Epithelial cell of esophagus (primary cell): ENCODE measurements at regions not wholly inside any gene's neighbourhood (a gene's known extent, or its start where the extent isn't known, plus 50 kb on each side); places are given as distances from the start of the nearest gene placed in this dataset.

Experiments used
- DNase-seq: peaks from one replicate; pipeline ENCODE4 v3.0.0; 2010; ENCODE audit warnings: low read depth
- H3K4me3 ChIP-seq: 2 replicates; pipeline ENCODE4 v1.5.1; 2011; ENCODE audit warnings: mild to moderate bottlenecking, low read length, control low read depth
- CTCF ChIP-seq: IDR thresholded peaks from 2 replicates; pipeline ENCODE4 v1.5.1; 2011; ENCODE audit warnings: low read depth, mild to moderate bottlenecking, low read length, control low read depth, inconsistent platforms; ENCODE audit not compliant: insufficient read depth; ENCODE audit errors: missing control alignments

DNA sequence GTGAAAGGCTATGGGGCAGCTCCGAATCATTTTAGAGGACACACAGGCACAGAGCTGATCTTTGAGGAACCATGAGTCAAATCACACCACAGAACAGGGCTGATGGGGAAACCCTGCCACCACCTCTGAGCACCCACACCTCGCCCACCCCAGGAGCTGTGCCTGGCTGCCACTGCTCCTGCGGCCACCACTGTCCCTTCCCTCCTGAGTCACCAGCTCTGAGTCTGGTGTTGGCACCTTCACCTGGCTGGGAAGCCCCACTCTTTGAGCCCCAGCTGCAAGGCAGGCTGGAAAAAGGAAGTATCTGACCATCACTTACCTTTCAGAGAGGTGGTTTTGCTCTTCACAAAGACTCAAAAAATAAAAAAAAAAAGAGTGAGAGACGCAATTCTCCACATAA lies 63.6 kb upstream of the MEF2A start:
- no peak for TF ChIP-seq CTCF
- DNase-seq = no peak
- no peak overlapping the region for H3K4me3 ChIP-seq

DNA sequence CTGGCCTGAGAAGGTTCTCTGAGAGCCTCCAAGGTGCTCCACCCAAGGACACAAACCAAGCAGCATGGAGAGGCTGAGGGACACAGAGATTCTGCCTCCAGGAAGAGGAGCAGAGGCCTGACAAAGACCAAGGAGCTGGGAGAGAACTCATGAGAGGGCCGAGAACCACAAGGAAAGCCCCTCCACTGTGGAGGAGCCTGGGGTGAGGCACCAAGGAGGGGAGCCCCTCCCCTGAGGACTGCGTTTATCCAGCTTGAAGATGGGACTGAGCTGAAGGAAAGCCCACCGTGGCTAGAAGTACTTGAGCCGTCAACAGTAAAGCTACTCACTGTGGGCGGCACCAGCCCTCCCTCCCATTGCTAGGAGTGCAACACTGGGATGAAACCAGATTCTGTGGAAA lies 63.1 kb upstream of the MEF2A start:
- H3K4me3 ChIP-seq = no peak overlapping the region
- DNase-seq = no peak
- no peak for TF ChIP-seq CTCF

GRCh38 chr15:99503411-99503810 lies 62.4 kb upstream of the MEF2A start:
- TF ChIP-seq CTCF = no peak
- H3K4me3 ChIP-seq = no peak overlapping the region
- DNase-seq = no peak

DNA sequence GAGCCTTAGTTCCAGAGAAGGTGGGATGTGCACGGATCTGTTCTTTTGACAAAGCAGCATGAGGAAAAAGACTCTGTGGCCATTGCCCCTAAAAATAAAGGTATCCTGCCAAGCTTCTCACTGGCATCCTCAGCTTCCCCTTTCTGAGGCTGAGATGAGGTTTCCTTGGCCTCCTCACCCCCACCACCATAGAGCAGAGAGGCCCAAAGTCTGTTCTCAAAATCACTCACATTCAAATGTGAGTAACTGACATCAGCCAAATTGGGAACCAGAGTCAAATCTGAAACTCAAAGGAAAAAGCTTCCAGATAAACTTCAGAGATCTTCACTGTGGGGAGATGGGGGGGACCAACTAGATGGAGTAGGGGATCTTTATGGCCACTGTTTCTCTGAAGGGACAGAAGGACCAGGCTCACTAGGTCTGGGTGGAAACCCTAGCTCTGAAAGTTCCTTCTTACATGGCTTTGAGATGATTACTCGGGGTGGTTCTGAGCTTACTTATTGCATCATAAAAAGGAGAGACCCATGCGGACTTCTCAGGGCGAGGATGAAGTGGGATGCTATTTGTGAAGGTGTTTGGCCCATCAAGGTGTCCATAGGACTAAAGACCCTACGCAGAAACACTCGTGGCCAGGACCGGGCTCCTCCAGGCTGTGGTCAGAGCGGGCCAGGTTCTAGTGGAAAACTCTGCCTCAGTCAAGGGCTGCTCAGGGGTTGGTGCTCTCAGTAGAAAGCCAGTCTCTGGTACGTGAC lies 61.5 kb upstream of the MEF2A start:
- H3K4me3 ChIP-seq = no peak overlapping the region
- no peak for DNase-seq
- no peak for TF ChIP-seq CTCF

DNA sequence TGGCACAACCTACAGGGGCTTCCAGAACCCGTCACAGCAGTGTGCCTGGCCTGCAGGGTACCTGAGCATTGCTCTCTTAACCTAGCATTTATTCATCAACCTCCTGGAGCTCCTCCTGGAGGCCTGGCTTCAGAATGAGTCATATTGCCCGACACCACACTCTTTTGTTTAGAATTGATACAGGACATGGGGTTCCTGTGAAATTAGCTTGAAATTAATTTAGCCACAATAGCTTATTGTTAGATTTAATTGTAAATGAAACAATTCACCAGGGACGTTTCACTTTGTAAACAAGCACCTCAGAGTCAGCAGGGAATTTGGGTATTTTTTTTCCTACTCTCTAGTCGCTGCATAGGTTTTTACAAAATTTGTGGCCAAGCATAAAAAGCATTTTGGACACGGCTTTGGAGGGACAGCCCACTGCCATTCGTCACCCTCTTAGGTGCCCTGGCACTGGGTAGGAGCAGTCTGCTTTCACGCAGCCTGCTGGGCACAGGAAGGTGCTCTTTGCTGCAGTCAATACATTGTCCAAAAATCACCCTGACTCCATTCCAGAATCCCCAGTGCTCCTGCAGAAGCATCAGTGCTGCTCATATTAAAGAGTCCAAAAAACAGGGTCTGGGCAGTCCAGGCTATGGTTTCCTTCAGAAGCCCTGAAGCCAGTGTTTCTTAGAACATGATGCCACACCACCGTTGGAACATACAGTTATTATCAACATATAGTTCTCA lies 60.8 kb upstream of the MEF2A start:
- no peak overlapping the region for H3K4me3 ChIP-seq
- peak; percentile 55 for DNase-seq
- TF ChIP-seq CTCF = no peak

GRCh38 chr15:99506399-99506798 lies 59.4 kb upstream of the MEF2A start:
- no peak for DNase-seq
- H3K4me3 ChIP-seq = no peak overlapping the region
- TF ChIP-seq CTCF = no peak
